DMS114 treated with DMSO at 0.1 percent for 48 hours (cell line): ENCODE measurements at regions not wholly inside any gene's neighbourhood (a gene's known extent, or its start where the extent isn't known, plus 50 kb on each side); places are given as distances from the start of the nearest gene placed in this dataset.
"Not testable (repeated sequence)": the region's sequence is repeated elsewhere in the genome, so short reads cannot be mapped to it uniquely, and the experiment has no call there.

Experiments
- DNase-seq: peaks from one replicate; lab custom pipeline; 2025; ENCODE audit not compliant: unreplicated experiment; lab: John Stamatoyannopoulos, UW

- DNase-seq = no peak
These were observed 255.5 kb downstream of the KCTD12 start for GRCh38 chr13:76630629-76631230.

DNA sequence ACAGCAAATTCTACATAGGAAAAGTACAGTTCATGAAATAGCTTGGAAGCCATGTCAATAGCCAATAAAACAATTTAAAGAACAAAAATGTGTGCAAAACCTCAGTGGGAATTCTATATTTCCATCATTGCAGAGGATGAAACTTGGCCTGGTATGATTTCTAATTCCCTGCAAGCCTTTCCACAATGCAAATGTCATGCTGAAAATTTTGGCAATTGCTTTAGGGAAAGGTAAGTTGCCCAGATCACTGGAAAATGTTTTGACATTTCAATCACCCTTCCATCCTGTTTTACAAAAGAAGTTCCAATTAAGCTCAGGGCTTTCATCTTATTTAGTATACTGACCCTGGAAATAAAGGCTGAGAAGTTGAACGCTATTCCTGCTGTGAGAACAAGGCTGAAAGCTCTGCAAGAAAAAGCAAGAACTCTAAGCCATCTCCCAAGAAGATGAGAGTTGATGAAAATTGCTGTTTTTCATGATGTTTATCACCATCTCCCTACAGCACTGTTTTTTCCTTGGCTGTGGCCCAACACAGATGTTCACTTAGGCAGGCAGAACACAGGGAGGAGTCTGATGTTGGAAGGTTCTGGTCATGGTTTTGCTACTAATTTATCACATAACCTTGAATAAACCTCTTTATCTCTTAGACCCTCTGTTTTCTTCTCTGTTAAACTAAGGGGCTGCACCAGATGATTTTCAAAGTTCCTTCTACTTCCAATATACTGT, 263.7 kb downstream of the KCTD12 start:
- no peak for DNase-seq

GRCh38 chr13:76621705-76622104, 264.5 kb downstream of the KCTD12 start:
- DNase-seq = no peak

- DNase-seq = no peak
These were observed 266.2 kb downstream of the KCTD12 start for GRCh38 chr13:76620036-76620435.

DNA sequence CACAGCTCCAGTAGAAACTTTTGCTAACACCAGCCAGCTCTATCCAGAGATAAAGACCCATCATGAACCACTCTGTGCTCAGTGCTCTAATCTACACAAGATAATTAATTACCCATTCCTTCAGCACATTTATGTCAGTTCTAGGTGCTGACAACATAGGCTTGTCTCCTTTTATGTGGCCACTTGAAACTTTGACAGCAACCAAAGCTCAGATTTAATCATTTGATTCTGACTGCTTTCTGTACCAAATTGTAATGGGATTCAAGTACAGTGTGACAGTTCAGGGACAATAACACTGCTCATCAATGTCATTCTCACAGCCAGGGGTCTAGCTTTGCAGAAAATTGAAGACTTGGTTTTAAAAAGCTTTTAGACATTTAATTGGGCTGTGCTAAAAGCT, 266.6 kb downstream of the KCTD12 start:
- no peak for DNase-seq

DNA sequence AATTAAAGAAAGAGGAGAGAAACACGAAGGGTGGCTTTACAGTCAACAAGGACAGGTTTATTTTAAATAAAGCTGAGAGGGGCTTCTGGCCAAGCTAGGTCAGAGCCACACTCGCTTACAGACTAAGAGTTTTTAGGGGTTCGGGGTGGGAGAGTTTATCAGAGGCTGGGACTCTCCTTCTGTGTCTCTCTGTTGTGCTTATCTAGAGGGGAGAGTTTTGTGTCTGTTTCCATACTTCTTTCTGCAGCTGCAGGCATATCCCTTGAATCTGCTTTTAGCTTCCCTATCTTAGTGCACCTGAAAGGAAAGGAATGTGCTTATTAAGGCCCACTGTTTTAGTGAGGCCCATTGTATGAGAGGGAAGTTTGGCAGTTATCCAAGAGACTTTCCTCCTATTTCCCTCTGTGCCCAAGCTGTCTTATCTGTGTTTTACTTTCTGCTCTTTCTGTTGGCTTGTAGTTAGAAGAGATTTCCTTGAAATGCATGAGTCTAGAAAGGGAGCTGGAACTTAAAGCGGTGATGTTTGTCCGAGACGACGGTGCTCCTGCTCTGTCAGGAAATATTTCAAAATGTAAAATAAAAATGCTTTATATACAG, 275.3 kb downstream of the KCTD12 start:
- no peak for DNase-seq

DNA sequence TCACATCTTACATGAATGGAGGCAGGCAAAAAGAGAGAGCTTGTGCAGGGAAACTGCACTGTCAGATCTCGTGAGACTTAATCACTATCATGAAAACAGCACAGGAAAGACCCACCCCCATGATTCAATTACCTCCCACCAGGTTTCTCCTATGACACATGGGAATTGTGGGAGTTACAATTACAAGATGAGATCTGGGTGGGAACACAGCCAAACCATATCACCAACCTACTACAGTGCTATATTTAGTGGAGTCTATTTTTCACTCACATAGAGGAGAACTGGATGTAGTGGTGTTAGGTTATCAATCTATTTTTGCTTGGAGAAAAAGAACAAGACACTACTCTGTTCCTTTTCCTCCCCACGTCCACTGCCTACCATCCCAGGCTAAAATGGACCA, 276.6 kb downstream of the KCTD12 start:
- no peak for DNase-seq

DNA sequence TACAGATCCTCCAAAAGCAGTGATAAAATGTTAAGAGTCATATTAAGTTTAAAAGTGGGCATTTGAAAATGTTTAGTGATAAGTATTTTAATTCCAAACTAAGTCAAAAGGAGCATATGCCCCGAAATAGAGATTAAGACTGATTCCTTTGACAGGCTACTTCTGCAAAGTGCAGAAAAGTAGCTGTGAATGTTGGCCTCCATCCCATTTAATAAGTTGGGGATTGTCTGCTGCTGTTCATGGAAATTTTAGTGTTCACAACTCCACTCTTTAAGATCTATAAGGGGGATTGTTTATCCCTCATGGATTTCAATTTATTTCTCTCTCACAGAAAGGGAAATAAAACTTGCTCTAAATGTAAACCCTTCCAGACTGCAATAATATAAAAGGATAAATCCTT, 278.3 kb downstream of the KCTD12 start:
- no peak for DNase-seq

GRCh38 chr13:76600081-76600480, 286.1 kb downstream of the KCTD12 start:
- DNase-seq = no peak

DNA sequence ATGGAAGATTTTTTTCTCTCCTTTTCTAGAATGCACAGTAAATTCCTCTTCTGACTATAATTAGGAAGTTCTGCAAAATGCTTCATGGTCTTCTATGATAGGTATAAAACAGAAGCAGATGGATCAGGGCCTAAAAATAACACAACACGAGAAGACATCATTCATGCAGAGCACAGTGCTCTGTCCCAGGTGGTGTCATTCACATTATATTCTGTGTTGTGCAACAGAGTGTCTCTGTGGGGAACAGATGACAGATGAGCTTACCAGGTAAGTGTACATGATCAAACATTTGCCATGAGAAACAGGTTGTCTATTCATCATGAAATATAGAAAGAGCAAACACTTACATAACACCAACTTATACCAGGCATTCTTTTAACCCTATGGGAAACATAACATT, 288.3 kb downstream of the KCTD12 start:
- DNase-seq = no peak

DNA sequence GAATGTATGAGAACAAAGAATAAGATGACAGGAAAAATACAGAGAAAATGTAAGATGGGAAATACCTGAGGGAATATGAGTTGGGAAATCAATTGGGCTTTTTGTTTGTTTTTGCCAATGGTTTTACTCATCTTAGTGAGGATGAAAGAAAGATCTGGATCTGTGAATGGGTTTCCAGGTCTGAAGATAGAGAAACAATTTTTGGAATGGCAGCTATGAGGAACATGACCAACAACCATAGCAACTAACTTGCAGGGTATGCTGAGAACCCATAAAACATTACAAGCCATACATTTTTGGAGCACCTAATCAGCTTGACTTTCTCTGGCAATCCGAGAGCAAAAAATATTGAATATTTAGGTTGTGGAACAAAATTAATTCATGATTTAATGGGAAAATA, 290.0 kb downstream of the KCTD12 start:
- DNase-seq = no peak

GRCh38 chr13:76594435-76594834, 291.8 kb downstream of the KCTD12 start:
- DNase-seq = no peak

DNA sequence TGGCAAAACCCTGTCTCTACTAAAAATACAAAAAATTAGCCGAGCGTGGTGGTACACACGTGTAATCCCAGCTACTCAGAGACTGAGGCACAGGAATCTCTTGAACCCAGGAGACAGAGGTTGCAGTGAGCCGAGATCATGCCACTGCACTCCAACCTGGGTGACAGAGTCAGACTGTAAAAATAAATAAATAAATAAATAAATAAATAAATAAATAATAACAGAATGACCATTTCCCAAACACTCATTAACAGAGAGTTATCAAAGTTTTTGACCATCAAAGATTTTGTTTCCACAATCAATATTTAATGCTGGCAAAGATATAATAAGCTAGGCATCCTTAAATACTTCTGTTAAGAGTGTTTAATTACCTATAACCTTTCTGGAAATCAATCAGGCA, 299.4 kb downstream of the KCTD12 start:
- no peak for DNase-seq

DNA sequence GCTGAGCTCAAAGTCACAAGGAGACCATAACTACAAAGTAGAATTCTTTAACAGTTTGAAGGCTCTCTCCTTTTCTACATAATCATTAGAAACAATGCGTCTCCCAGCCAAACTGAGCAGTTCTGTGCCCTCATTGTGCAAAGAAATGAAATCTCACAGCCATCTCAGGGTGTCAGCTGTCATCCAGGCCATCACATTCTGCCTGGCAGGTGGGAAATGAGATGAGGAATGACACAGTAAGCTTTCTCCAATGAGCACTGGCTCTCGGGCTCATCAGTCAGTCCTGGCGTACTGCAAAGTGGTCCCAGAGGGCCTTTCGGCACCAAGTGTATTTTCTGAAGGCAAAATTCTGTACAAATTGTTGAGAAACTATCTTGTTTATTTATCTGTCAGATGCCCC, 306.5 kb downstream of the KCTD12 start:
- no peak for DNase-seq

DNA sequence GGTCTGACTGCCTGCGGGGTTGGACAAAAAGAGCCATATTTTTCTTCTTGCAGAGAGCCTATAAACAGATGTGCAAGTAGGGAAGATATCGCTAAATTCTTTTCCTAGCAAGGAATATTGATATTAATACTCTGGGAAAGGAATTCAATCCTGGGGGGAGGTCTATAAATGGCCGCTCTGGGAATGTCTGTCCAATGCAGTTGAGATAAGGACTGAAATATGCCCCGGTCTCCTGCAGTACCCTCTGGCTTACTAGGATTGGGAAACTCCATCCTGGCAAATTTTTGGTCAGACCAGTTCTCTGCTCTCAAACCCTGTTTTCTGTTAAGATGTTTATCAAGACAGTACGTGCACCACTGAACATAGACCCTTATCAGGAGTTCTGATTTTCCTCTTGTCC, 310.6 kb downstream of the KCTD12 start:
- DNase-seq = not testable (repeated sequence)

DNA sequence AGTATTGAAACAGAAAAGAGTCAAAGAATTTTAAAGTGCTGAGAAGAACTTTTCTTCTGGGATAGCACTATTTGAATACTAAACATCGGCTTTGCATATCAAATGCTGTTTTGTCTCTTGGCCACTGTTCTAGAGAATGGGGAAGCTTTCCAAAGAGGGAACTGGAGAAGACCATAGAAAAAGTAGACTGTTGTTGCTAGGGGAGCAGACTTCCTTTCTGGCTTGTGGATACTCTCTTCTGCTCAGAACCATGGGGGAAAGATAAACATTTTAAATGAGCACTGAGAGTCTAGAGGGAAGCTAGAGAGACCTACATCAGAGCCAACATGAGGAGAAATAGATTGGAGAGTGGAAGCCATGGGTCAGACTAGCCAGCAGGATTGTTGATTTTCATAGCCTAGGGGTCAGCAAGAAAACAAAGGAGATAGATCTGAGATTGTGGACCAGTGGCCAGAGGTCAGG, 315.7 kb downstream of the KCTD12 start:
- no peak for DNase-seq

GRCh38 chr13:76556627-76557026, 329.6 kb downstream of the KCTD12 start:
- DNase-seq = no peak

DNA sequence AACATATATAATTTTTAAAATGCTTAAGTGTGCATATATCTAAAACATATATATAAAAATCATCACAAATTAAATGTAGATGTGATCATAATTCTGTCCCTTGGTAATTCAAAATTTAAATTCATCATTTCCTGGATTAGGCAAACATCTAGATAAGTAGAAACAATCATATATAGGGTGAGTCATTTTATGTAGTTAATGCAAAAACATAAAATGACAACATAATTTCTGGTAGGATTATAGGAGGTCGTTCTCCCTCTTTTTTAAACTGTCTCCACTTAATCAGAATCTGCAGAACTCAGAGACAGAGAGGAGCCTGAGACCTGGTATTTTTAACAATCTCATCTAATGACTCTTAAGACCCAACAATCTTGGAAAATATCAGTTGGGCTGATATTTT, 333.4 kb downstream of the KCTD12 start:
- no peak for DNase-seq

DNA sequence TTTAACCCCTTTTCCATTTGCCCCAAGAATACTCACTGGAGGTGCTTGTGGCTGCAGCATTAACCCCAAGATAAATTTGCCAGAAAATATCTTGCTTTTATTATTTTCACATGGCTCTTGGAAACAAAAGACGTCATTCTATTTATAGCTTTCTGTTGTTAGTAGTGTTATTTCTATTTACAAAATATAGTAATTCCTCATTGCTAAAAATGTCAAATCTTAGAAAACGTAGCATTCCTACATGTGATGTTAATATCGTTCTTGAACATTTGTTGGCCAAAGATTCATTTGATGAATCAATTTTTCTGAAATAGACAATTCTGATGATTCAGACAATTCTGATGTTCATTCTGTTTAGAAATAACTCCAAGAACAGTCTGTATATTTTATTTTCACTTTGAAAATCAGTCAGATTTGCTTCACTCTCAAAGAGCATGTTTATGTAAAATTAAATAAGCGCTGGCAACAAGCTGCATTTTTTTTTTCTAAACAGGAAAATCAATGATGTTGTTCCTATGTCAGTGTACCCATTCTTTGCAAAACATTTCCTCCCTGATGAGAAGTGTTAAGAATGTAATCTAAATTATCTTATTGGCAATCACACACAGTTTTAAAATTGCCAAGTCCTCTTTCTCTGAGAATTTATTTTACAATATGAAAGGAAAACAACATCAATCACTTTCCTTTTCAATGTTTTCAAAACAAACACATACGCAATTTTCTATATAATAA, 334.0 kb downstream of the KCTD12 start:
- DNase-seq = no peak

- no peak for DNase-seq
These were observed 344.0 kb downstream of the KCTD12 start for GRCh38 chr13:76542176-76542575.

- DNase-seq = no peak
These were observed 348.2 kb downstream of the KCTD12 start for GRCh38 chr13:76538004-76538403.

DNA sequence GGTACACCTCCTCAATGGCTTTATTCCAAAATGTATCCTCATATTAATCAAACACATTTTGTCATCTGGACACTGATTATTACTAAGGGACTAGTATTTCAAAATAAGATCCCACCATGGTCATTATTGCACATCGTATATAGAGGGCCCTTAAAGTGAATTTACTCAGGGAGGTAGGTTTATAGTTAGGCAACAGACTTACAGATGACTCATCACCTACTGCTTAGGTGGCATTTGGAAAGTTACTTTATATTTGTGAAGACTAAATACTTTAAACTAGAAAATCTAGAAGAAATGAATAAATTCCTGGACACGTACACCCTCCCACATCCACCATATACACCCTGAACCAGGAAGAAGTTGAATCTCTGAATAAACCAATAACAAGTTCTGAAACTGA, 353.0 kb downstream of the KCTD12 start:
- DNase-seq = no peak
